GM18873 (cell line): ENCODE measurements at regions not wholly inside any gene's neighbourhood (a gene's known extent, or its start where the extent isn't known, plus 50 kb on each side); places are given as distances from the start of the nearest gene placed in this dataset.

Experiments used
- ATAC-seq: cut with Tn5 transposase; IDR thresholded peaks from one replicate; pipeline ENCODE4 v1.9.1; 2021; ENCODE audit warnings: mild to moderate bottlenecking, moderate library complexity, moderate number of reproducible peaks; ENCODE audit not compliant: unreplicated experiment, low FRiP score

GRCh38 chr6:102327697-102328225, 934.3 kb downstream of the GRIK2 start:
- no peak for ATAC-seq

- no peak for ATAC-seq
Measured at GRCh38 chr6:102313699-102314098, 920.2 kb downstream of the GRIK2 start.

GRCh38 chr6:102309700-102310099, 916.2 kb downstream of the GRIK2 start:
- no peak for ATAC-seq

- no peak for ATAC-seq
Measured at GRCh38 chr6:102300350-102300749, 906.8 kb downstream of the GRIK2 start.

- no peak for ATAC-seq
Measured at GRCh38 chr6:102298051-102298450, 904.5 kb downstream of the GRIK2 start.
